Heart right ventricle (tissue), 16 donors: ENCODE measurements at regions not wholly inside any gene's neighbourhood (a gene's known extent, or its start where the extent isn't known, plus 50 kb on each side); places are given as distances from the start of the nearest gene placed in this dataset.

Experiments
- ATAC-seq, 8 donors: fragments of 200-7000 bp; cut with Tn5 transposase; one replicate each; pipeline ENCODE4 v1.9.1; 2020; ENCODE audit warnings: mild to moderate bottlenecking in 8 of 8, moderate library complexity in 8 of 8, moderate number of reproducible peaks in 1 of 8
- DNase-seq, 2 donors: peaks; one replicate each; pipeline ENCODE4 v3.0.0-alpha.2; 2020
- H3K27ac ChIP-seq, 10 donors: fragments of 200-600 bp; sonication (generic) in 2 of 10; one replicate each; pipeline versions ENCODE4 v1.5.0 to v1.8.0; 2020 to 2022; ENCODE audit warnings: mild to moderate bottlenecking in 3 of 10
- H3K27me3 ChIP-seq, 7 donors: fragments of 200-600 bp; one replicate each; pipeline ENCODE4 v1.8.0; 2021 to 2022; ENCODE audit warnings: mild to moderate bottlenecking in 2 of 7
- H3K36me3 ChIP-seq, 9 donors: fragments of 200-600 bp; sonication (generic) in 1 of 9; one replicate each; pipeline versions ENCODE4 v1.5.0 to v1.8.0; 2020 to 2022; ENCODE audit warnings: mild to moderate bottlenecking in 2 of 9
- H3K4me1 ChIP-seq, 9 donors: fragments of 200-600 bp; sonication (generic) in 1 of 9; one replicate each; pipeline versions ENCODE4 v1.5.0 to v1.8.0; 2020 to 2022; ENCODE audit warnings: mild to moderate bottlenecking in 4 of 9
- H3K4me3 ChIP-seq, 10 donors: fragments of 200-600 bp; sonication (generic) in 2 of 10; one replicate each; pipeline versions ENCODE4 v1.5.0 to v1.8.0; 2020 to 2022; ENCODE audit warnings: mild to moderate bottlenecking in 7 of 10, moderate library complexity in 2 of 10
- H3K9me3 ChIP-seq, 11 donors: fragments of 200-600 bp in 10 of 11; sonication (generic) in 2 of 11; one replicate each; pipeline versions ENCODE4 v1.5.0 to v1.8.0; 2013 to 2022; ENCODE audit warnings: mild to moderate bottlenecking in 2 of 11, control low read depth in 1 of 11, moderate library complexity in 1 of 11
- CTCF ChIP-seq, 9 donors: fragments of 200-600 bp; sonication (generic) in 2 of 9; IDR thresholded peaks; one replicate each; pipeline versions ENCODE4 v1.5.0 to v1.8.0; 2021 to 2022; ENCODE audit warnings: antibody characterized with exemption in 9 of 9, mild to moderate bottlenecking in 5 of 9, moderate library complexity in 1 of 9
- WGBS, 2 donors: extraction: QIAGEN DNeasy Blood & Tissue Kit; methylation state at CpG; one replicate each; pipeline ENCODE4 v1.1.7; 2013; ENCODE audit warnings: inconsistent platforms in 1 of 2; 5-methylcytosine and 5-hydroxymethylcytosine counted together
- intact Hi-C, 10 donors: fragments of 100-400 bp; cut with DNase I; formaldehyde crosslinking; loops; one replicate each; pipeline versions ENCODE4 v1.11.1 to v1.14.2; 2022
- donor health status: Arrhythmogenic right ventricular cardiomyopathy.
- donor health status: ischemic (EF 13 %, LVEDD 7.1; RV severe dilation, severe dysfunction).
- donor health status: healthy with polysubstance abuse.
- donor health status: DM: no; HTN: yes; CAD: no.
- donor health status: DM: no; HTN: no; CAD: no.
- donor health status: ischemic (EF 25% LVEDD 6.9; RV normal size, moderate dysfunction).
- donor health status: ischemic (EF 25% LVEDD 5.7; RV mildly dilated, moderate dysfunction).
- donor health status: healthy.
- donor health status: DM: yes; HTN: yes; CAD: no.
- donor health status: Ischemic cardiomyopathy.
- donor health status: ischemic (EF 35%, LVEDD 5.7; RV mildly dilated, moderate dysfunction).
- donor health status: nonischemic (EF 11% LVEDD 7.7; RV severe dilation, severe dysfunction).
- donor health status: DM: yes; HTN: yes; CAD: no.
- donor health status: PGD.
- donor health status: ischemic (EF 29% LVEDD 5.4; RV normal size, mild dysfunction).
- donor health status: nonischemic (EF 23%, LVEDD 6.1; RV moderate dilation, normal function).

GRCh38 chr2:221705185-221705877 lies 133.2 kb upstream of the EPHA4 start:
- Histone ChIP-seq H3K36me3 (no peaks in the 10 kb centered on the region), H3K4me1 (no peaks in the 10 kb centered on the region), H3K9me3 (no peaks in the 10 kb centered on the region), H3K27ac (no peak overlapping the region), H3K4me3 (no peak overlapping the region), H3K27me3 (peaks cover 0 to 16% (median 0%) of the 10 kb centered on the region in 7 donors)
- no peak for TF ChIP-seq CTCF (IDR thresholded peaks at IDR 0.05)
- 76 to 82% methylated on average over 6 of the region's 6 CpGs for WGBS, 2 donors
- ATAC-seq: no peak
- intact Hi-C loops: no loop called here
- DNase-seq: no peak

DNA sequence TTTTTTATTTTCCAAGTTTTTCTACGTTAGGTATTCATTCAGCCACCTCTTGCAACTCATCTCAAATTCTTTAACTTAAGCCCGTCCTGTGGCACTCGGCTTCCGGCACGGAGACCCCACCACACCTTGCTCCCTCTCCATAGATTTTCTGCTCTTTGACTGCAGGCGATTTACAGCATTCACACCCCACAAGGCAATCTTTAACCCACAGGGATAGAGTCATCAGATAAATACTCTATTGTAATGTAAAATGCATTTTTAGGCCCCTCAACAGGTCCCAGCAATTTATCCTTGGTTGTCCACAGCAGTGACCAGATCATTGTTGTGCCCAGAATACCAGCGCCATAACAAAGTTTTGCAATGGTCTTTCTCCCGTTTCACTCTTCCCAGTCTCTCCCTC lies 132.3 kb upstream of the EPHA4 start:
- Histone ChIP-seq H3K27me3 (peaks cover 0 to 16% (median 0%) of the 10 kb centered on the region in 7 donors), H3K4me3 (no peak overlapping the region), H3K9me3 (no peaks in the 10 kb centered on the region), H3K4me1 (no peaks in the 10 kb centered on the region), H3K27ac (no peak overlapping the region), H3K36me3 (no peaks in the 10 kb centered on the region)
- no peak for DNase-seq
- intact Hi-C loops: no loop called here
- 85 to 86% methylated on average over 8 of the region's 8 CpGs for WGBS, 2 donors
- no peak for TF ChIP-seq CTCF (IDR thresholded peaks at IDR 0.05)
- ATAC-seq: no peak

DNA sequence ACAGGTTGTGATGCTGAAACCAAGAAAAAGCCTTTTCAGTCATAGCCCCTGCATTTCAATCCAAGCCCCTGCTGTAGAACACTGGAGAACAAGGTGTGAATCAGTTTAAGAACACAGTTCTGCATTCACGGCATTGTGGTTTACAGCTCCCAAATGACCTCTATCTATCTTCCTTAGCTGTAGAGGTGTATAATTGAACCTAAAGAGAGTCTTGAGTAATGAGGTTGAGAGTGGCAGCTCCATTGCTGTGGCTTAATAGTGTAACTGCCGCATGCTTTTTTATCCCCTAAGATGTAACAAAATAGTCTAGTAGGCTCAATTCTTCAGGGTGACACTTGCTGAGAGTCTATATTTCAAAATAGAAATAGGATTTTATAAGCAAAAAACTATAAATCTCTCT lies 121.3 kb upstream of the EPHA4 start:
- intact Hi-C loops: no loop called here
- no peak for TF ChIP-seq CTCF (IDR thresholded peaks at IDR 0.05)
- Histone ChIP-seq H3K27ac (no peak overlapping the region), H3K4me3 (no peak overlapping the region), H3K9me3 (no peaks in the 10 kb centered on the region), H3K27me3 (no peaks in the 10 kb centered on the region), H3K36me3 (no peaks in the 10 kb centered on the region), H3K4me1 (no peaks in the 10 kb centered on the region)
- no peak for ATAC-seq
- WGBS, 2 donors: 85 to 92% methylated on average over 2 of the region's 2 CpGs
- DNase-seq: no peak

GRCh38 chr2:221691571-221691970 lies 119.5 kb upstream of the EPHA4 start:
- no peak for DNase-seq
- no peaks in the 10 kb centered on the region for H3K9me3 ChIP-seq
- no peaks in the 10 kb centered on the region for H3K36me3 ChIP-seq
- no peak for ATAC-seq
- no peak for TF ChIP-seq CTCF (IDR thresholded peaks at IDR 0.05)
- no peaks in the 10 kb centered on the region for H3K4me1 ChIP-seq
- H3K4me3 ChIP-seq: no peak overlapping the region
- no peaks in the 10 kb centered on the region for H3K27me3 ChIP-seq
- intact Hi-C loops: no loop called here
- WGBS, 2 donors: 85 to 88% methylated on average over 1 of the region's 1 CpG
- no peak overlapping the region for H3K27ac ChIP-seq
